LHCN-M2 (cell line): ENCODE measurements at regions not wholly inside any gene's neighbourhood (a gene's known extent, or its start where the extent isn't known, plus 50 kb on each side); places are given as distances from the start of the nearest gene placed in this dataset.

Source experiments
- DNase-seq: peaks from one replicate; pipeline ENCODE4 v3.0.0-alpha.2; 2012; ENCODE audit warnings: low read depth

GRCh38 chr2:129720360-129720759 is 259.1 kb upstream of the RAB6C start:
- no peak for DNase-seq

DNA sequence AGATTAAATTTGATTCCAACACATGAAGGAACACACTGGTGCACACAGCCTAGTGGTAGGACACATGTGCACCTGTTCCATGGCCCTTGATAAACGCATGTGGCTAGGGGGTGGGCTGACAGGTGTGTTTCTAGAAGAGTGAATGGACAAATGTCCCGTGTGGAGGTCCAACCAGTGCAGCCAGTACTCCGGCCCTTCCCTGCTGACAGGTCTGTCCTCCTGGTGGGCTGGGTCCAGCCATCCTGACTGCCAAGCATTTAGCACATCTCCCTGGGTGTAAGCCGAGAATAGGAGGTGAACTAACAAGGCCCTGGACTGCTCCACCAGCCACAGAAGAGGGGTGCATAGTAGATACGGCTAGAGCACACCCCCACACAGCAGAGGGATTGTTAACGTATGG is 258.7 kb upstream of the RAB6C start:
- DNase-seq, result no peak

DNA sequence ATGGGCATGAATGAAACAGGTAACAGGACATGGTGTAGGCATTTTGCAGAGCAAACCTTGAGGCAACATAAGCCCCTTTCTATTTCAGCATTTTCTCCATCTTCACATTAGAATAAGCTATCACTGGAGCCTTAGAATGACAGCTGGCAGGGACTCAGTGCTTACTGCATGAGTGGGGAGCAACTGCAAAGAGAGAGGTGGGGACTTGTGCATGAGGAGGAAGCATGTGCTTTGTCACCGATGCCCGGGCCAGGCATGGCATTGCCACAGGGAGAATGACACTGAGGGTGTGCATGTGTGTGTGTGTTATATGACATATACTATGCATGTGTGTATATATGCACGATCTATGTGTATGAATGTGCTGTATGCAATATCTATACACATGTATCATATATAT is 258.2 kb upstream of the RAB6C start:
- no peak for DNase-seq

DNA sequence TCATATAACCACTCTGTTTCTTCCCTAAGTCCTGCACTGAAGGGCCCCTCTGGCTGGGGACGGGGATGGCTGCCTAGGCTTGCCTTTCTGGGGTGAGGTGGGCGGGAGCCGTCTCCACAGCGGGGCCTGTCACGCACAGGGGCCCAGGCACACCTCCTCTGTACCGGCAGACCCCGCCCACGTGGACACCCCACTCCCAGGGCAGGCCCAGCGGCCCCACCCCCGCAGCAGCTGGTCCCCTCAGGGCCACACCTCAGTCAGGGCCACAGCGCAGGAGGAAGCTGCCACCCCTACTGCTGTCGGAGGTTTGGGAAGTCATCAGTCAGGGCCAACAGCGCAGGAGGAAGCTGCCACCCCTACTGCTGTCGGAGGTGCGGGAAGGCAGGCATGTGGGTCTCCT is 257.6 kb upstream of the RAB6C start:
- no peak for DNase-seq

GRCh38 chr2:129722306-129723019 is 257.0 kb upstream of the RAB6C start:
- DNase-seq, result no peak

GRCh38 chr2:129723277-129724020 is 256.0 kb upstream of the RAB6C start:
- DNase-seq, result no peak

- no peak for DNase-seq
These were observed 255.3 kb upstream of the RAB6C start for GRCh38 chr2:129724021-129724757.

DNA sequence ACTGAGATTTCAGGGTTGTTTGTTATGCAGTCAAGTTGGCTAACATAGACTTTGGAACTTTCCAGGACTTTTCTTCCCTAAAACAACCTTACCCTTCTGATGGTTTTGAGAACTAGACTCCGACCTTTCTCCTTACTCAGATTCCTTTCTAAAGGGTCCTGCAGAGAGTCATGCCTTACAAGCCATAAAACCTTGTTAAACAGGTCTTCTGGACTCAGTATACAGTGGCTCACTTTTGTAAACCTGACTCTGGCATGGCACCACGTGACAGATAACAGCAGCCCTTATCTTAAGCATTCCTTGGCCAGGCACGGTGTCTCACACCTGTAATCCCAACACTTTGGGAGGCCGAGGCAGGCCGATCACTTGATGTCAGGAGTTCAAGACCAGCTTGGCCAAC is 253.2 kb upstream of the RAB6C start:
- DNase-seq, result no peak

DNA sequence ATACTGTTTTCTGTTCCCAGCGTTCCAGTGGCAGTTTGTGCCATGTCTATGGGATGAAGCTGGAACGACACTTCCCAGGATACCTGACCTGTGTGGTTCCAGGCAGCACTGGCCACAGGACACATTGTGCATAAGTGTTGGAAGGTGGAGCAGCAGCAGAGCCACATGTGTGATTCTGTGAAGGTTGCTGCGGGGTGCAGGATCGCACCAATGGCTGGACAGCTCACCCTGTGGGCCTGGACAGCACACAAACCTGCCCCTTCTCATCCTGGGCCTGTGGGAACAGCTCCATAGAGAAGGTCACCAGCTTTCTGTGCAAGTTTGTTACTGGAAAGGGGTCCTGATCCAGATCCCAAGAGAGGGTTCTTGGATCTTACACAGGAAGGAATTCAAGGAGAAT is 252.2 kb upstream of the RAB6C start:
- no peak for DNase-seq

DNA sequence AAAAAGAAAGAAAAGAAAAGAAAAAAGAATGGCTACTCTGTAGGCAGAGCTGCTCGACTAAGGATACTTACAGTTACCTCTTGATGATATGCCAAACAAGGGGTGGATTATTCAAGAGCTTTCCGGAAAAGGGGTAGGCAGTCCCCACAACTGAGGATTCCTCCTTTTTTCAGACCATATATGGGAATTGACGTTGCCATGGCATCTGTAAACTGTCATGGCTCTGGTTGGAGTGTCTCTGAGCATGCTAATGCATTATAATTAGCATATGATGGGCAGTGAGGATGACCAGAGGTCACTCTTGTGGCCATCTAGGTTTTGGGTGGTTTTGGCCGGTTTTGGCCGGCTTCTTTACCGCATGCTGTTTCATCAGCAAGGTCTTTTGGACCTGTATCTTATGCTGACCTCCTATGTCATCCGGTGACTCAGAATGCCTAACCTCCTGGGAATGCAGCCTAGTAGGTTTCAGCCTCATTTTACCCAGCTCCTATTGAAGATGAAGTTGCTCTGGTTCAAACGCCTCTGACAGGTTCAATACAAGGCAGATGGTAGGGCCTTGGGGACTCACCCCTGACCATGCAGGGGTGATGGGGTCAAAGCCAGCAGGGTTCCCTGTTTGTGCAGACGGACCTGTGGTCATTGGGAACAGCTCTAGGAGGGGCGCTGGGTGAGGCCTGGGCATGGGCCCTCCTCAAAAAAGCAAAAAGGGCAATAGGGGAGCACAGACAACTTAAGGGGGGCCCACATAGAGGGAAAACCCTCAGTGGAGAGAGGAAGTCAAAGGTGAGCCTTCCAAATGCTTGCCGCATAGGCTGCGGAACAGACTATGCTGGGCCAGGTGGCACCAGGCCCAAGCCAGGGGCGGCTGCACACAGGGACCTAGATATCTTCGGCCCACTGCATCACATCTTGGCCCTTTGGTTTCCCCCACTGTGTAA is 251.2 kb upstream of the RAB6C start:
- no peak for DNase-seq

GRCh38 chr2:129729011-129729410 is 250.5 kb upstream of the RAB6C start:
- no peak for DNase-seq

DNA sequence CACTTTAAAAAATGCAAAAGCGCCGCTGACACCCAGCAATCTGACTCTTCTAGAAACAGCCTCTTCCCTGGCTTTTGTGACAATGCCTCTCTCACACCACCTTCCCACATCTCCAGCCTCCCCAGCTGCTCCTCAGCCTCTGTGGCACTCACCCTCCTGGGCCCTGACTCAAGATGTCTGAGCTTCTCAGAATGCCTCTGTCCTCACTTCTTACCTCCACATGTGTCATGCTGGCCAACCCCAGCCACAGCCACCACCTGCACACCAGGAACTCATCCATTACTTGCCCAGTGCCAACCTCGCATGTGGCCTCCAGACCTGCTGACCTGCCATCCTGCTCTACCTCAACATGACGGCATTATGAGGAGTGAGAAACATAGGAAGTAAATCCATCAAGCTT is 249.8 kb upstream of the RAB6C start:
- DNase-seq, result no peak

DNA sequence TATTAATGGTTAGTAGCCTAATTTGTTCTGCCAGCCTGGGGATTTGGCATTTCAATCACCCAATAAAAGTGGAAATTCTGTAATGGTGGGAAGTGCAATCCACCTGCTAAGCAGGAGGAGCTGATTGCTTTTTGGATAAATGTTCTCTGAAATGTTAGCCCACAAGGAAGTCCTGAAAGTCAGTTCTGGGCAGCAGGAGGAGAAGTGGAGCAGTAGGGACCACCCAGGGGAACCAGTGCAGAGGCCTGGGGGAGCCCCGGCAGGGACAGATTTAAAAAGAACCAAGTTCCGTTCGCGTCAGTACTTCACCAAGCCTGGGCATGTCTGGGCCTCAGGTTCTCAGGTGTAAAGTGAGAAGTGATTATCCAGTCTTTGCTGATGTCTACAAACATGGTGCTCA is 248.5 kb upstream of the RAB6C start:
- DNase-seq, result no peak

DNA sequence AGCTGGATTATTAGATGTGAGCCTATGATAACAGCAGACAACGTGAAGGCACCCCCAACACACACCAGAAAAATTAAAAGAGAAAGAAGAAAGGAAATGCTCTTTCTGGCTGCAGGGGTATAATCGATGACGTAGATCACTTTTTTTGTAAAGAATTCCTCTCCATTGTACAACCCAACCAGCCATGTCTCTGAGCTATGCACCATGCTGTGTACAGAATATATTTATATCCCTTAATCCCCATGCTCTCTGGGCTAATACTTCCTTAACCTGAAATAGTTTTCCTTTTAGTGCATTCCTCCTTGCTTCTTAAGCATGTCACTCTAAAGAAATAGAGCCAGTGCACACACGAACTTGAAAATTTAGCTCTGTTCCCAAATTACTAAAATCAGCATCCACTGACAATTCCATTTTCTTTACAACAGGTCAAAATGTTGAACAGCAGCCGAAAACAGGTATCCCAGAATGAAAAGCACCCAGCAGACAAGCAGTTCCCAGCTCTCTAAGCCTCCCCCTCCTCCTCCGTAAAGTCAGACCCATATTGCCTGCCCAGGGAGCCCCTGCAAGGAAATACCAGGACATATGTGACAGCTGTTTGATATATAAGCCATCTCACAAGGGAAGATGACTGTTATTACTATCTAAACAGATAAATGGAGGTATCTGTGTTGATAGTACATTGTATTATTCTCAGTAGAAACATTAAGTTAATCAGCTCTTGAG is 247.4 kb upstream of the RAB6C start:
- no peak for DNase-seq

GRCh38 chr2:129732630-129733026 is 246.8 kb upstream of the RAB6C start:
- no peak for DNase-seq

- no peak for DNase-seq
These were observed 246.4 kb upstream of the RAB6C start for GRCh38 chr2:129733041-129733440.

DNA sequence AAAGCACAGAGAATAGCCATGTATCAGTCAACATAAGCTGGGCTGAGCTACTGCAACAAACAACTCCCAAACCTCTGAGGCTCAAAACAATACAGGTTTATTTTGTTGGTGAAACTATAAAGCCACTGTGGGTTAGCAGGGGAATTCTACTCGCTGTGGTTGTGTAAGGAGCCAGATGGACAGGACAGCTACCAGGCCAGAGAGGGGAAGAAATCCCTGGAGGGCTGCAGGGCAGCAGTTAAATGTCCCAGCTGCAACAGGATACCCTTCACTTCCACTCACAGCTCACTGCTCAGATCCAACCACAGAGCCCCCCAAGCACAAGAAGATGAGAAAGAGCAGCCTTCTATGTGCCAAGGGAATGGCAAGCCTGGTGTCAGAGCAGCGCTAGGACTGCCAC is 245.9 kb upstream of the RAB6C start:
- DNase-seq, result no peak

GRCh38 chr2:129734343-129735034 is 245.0 kb upstream of the RAB6C start:
- DNase-seq, result no peak

DNA sequence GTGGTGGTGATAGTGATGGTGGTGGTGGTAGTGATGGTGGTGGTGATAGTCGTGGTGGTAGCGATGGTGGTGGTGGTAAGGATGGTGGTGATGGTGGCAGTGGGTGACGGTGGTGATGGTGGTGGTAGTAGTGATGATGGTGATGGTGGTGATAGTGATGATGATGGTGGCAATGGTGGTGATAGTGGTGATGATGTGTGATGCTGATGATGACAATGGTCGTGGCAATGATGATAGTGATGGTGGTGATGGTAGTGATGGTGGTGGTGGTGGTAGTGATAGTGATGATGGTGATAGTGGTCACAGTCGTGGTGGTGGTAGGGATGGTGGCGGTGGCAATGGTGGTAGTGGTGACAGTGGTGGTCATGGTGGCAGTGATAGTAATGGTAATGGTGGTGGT is 243.9 kb upstream of the RAB6C start:
- DNase-seq, result no peak
